Retinal pigment epithelial cell (primary cell): ENCODE measurements at regions not wholly inside any gene's neighbourhood (a gene's known extent, or its start where the extent isn't known, plus 50 kb on each side); places are given as distances from the start of the nearest gene placed in this dataset.

ENCODE experiments used
- DNase-seq: peaks from one replicate; pipeline ENCODE4 v3.0.0-alpha.2; 2010; ENCODE audit warnings: low read depth
- H3K4me3 ChIP-seq: 2 replicates; pipeline ENCODE4 v1.5.1; 2011; ENCODE audit warnings: mild to moderate bottlenecking, low read length, control low read depth, moderate library complexity
- CTCF ChIP-seq: conservative IDR thresholded peaks from 2 replicates; pipeline ENCODE4 v1.5.1; 2011; ENCODE audit warnings: low read depth, low read length, control low read depth, inconsistent platforms

- no peak for DNase-seq
- no peak for TF ChIP-seq CTCF
Observed at GRCh38 chr16:13559624-13560023, 360.3 kb upstream of the ERCC4 start.

GRCh38 chr16:13560151-13560550 lies 359.8 kb upstream of the ERCC4 start:
- no peak for TF ChIP-seq CTCF
- H3K4me3 ChIP-seq: no peak overlapping the region
- DNase-seq: no peak

More at GRCh38 chr16:13559624-13560023, 360.3 kb upstream of the ERCC4 start:
- no peak overlapping the region for H3K4me3 ChIP-seq

GRCh38 chr16:13561291-13562070 lies 358.5 kb upstream of the ERCC4 start:
- no peak for DNase-seq
- no peak for TF ChIP-seq CTCF

GRCh38 chr16:13568803-13569202 lies 351.2 kb upstream of the ERCC4 start:
- no peak for DNase-seq
- TF ChIP-seq CTCF: no peak
- H3K4me3 ChIP-seq: no peak overlapping the region

More at GRCh38 chr16:13561291-13562070, 358.5 kb upstream of the ERCC4 start:
- H3K4me3 ChIP-seq: no peak overlapping the region

GRCh38 chr16:13569986-13570385 lies 350.0 kb upstream of the ERCC4 start:
- no peak for DNase-seq
- no peak for TF ChIP-seq CTCF
- no peak overlapping the region for H3K4me3 ChIP-seq

GRCh38 chr16:13571036-13571435 lies 348.9 kb upstream of the ERCC4 start:
- no peak for TF ChIP-seq CTCF

GRCh38 chr16:13573903-13574302 lies 346.1 kb upstream of the ERCC4 start:
- TF ChIP-seq CTCF: no peak
- DNase-seq: no peak
- H3K4me3 ChIP-seq: no peak overlapping the region

More at GRCh38 chr16:13571036-13571435, 348.9 kb upstream of the ERCC4 start:
- DNase-seq: no peak
- no peak overlapping the region for H3K4me3 ChIP-seq
